ENCODE measurements at regions not wholly inside any gene's neighbourhood (a gene's known extent, or its start where the extent isn't known, plus 50 kb on each side); places are given as distances from the start of the nearest gene placed in this dataset.

DNA sequence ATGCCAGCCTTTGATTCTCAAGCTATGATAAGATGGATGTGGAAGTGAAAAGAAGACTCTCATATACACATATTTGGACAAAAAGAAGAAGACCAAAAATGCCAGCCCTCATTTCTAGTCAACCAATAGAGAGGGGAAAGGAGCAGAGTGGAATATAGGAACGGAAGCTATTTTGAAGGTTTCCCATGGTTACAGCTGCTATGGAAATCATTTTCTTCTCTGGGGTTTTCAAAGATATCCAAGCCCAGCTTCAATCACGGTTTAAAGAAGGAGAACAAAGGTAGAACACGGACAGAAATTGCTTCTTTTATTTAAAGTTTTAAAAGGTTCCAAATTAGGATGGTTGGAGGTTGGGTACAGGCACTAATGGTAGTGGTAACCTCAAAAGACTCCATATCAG, 181.0 kb upstream of the PRICKLE2 start:
- TF ChIP-seq POLR2A (IDR thresholded peaks at IDR 0.05; ENCODE audit: borderline replicate concordance, extremely low read depth, insufficient read depth, insufficient read length), result no peak
- TF ChIP-seq, protein P1, sequence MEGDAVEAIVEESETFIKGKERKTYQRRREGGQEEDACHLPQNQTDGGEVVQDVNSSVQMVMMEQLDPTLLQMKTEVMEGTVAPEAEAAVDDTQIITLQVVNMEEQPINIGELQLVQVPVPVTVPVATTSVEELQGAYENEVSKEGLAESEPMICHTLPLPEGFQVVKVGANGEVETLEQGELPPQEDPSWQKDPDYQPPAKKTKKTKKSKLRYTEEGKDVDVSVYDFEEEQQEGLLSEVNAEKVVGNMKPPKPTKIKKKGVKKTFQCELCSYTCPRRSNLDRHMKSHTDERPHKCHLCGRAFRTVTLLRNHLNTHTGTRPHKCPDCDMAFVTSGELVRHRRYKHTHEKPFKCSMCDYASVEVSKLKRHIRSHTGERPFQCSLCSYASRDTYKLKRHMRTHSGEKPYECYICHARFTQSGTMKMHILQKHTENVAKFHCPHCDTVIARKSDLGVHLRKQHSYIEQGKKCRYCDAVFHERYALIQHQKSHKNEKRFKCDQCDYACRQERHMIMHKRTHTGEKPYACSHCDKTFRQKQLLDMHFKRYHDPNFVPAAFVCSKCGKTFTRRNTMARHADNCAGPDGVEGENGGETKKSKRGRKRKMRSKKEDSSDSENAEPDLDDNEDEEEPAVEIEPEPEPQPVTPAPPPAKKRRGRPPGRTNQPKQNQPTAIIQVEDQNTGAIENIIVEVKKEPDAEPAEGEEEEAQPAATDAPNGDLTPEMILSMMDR (IDR thresholded peaks at IDR 0.05 in 2 of 3, conservative IDR thresholded peaks at IDR 0.05 in 1 of 3; ENCODE audit: borderline replicate concordance in 1 of 3, insufficient read depth in 1 of 3, low read depth in 2 of 3, low read length in 2 of 3), result no peak
- TF ChIP-seq JUND (IDR thresholded peaks at IDR 0.05), result no peak
- TF ChIP-seq ZNF274 (IDR thresholded peaks at IDR 0.05; ENCODE audit: low read depth, low read length), result no peak
- no peak for TF ChIP-seq TCF7L2 (IDR thresholded peaks at IDR 0.05; ENCODE audit: borderline replicate concordance, extremely low read depth, insufficient read depth, insufficient read length)
- TF ChIP-seq RAD21 (IDR thresholded peaks at IDR 0.05; ENCODE audit: low read depth), result no peak
